RWPE1 (cell line): ENCODE measurements at regions not wholly inside any gene's neighbourhood (a gene's known extent, or its start where the extent isn't known, plus 50 kb on each side); places are given as distances from the start of the nearest gene placed in this dataset.

ENCODE experiments used
- CTCF ChIA-PET: fragments of 350-600 bp; sonication (Branson Sonifier 250); formaldehyde crosslinking; extraction: SDS; loops from one replicate; lab custom pipeline; 2021; lab: Yijun Ruan, JAX
- POLR2A ChIA-PET: fragments of 400-600 bp; formaldehyde crosslinking; extraction: SDS; loops from one replicate; lab custom pipeline; 2020; ENCODE audit warnings: antibody characterized with exemption; ENCODE audit not compliant: low non-redundant PET; lab: Yijun Ruan, JAX
- DNase-seq: peaks from one replicate; pipeline ENCODE4 v3.0.0; 2012; ENCODE audit warnings: low spot score
- H3K27ac ChIP-seq: fragments of 450-650 bp; 2 replicates; pipeline ENCODE4 v1.5.1; 2017
- CTCF ChIP-seq: fragments of 450-650 bp; conservative IDR thresholded peaks from 2 replicates; pipeline ENCODE4 v1.5.1; 2017; ENCODE audit warnings: low read depth, mild to moderate bottlenecking

DNA sequence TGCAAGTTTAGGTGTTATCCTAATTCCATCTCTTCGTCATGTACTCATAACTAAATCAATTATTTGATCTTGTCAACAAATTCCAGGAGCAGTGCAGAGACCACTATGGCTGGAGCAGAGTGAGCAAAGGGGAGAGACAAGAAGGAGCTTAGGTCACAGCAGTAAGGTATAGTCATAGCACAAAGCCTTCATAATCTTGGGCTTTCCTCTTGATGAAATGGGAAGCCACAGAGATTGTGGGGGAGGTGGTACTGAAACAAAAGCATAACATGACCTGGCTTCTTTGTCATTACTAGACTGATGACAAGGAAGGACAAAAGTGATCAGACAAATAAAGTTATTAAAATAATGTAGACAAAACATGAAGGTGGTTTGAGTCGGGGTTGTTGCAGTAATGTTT is 60.1 kb upstream of the PTGS2 start:
- TF ChIP-seq CTCF, result no peak
- H3K27ac ChIP-seq, result no peak overlapping the region
- POLR2A ChIA-PET, result no interaction called here
- CTCF ChIA-PET, result no interaction called here
- DNase-seq, result no peak

GRCh38 chr1:186739515-186739914 is 59.3 kb upstream of the PTGS2 start:
- no peak for DNase-seq
- CTCF ChIA-PET, result no interaction called here
- TF ChIP-seq CTCF, result no peak
- POLR2A ChIA-PET, result no interaction called here
- H3K27ac ChIP-seq, result no peak overlapping the region

DNA sequence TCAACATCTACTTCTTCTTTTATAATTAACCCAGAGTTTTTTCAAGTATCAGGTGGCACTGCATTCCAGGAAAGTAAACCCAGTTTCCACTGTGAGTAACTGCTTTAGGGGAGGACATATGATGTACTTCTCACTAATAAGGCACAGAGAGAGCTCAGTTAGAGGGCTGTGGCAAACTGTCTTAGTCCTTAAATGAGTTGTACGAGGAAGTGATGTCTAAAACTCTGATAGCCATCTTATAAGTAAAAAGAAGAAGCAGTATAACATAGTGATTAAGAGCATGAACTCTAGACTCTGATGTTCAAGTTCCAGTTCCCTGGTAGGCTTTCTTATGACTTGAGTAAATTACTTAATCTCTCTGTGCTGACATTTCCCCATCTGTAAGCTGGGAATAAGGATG is 58.7 kb upstream of the PTGS2 start:
- no peak for TF ChIP-seq CTCF
- DNase-seq, result no peak
- ChIA-PET CTCF (no interaction called here), POLR2A (no interaction called here)
- no peak overlapping the region for H3K27ac ChIP-seq

- ChIA-PET CTCF (interaction anchor here (0.6 to 1.0 kb wide), 2 partner anchors 47 to 412 kb away, joined by 3 read pairs; no protein-coding TSS in a partner anchor), POLR2A (no interaction called here)
- TF ChIP-seq CTCF, result no peak
- peak; percentile 43 for DNase-seq
- no peak overlapping the region for H3K27ac ChIP-seq
Observed at GRCh38 chr1:186736971-186737685, 56.9 kb upstream of the PTGS2 start.

DNA sequence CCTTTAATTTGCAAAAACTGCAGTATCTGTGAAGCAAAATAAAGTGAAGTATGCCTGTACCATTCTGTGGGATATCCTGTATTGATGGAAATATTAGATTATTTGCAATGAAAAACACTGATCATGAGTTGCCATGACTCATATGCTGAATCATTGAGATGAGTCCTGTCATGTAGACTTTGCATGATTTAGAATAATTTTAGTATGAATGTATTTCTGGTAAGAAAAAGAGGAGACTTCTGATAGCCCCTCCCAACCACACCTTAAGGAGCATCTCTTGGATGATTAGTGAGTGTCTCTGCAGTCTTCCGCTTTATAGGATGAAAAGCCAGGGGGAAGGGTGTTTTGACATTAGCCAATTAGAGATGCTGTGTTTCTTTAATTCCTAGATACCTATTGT is 55.2 kb upstream of the PTGS2 start:
- CTCF ChIA-PET, result no interaction called here
- no peak overlapping the region for H3K27ac ChIP-seq

More for the DNA sequence above, 55.2 kb upstream of the PTGS2 start:
- peak; percentile 57 for DNase-seq
- POLR2A ChIA-PET, result no interaction called here
- TF ChIP-seq CTCF, result no peak
